GM10266 (cell line): ENCODE measurements at regions not wholly inside any gene's neighbourhood (a gene's known extent, or its start where the extent isn't known, plus 50 kb on each side); places are given as distances from the start of the nearest gene placed in this dataset.

Source experiments
- DNase-seq: peaks from one replicate; pipeline ENCODE4 v3.0.0; 2012; ENCODE audit errors: extremely low spot score
- TF ChIP-seq, protein P1 (sequence below): IDR thresholded peaks from 2 replicates; pipeline ENCODE4 v1.5.1; 2012; ENCODE audit warnings: mild to moderate bottlenecking, low read depth; ENCODE audit not compliant: control insufficient read depth, insufficient read depth; ENCODE audit errors: missing control alignments

DNA sequence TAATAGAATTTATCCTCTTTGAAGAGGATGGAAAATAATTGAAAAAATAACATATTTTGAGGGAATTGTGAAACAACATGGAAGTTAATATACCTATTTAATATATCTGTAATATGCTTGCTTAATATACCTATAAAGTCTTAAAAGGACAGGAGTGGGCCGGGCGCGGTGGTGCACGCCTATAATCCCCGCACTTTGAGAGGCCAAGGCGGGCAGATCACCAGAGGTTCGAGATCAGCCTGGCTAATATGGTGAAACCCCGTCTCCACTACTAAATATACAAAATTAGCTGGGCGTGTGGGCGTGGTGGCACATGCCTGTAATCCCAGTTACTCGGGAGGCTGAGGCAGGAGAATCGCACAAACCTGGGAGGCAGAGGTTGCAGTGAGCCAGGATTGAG is 254.9 kb downstream of the TMX3 start:
- no peak for DNase-seq
- TF ChIP-seq, protein P1, sequence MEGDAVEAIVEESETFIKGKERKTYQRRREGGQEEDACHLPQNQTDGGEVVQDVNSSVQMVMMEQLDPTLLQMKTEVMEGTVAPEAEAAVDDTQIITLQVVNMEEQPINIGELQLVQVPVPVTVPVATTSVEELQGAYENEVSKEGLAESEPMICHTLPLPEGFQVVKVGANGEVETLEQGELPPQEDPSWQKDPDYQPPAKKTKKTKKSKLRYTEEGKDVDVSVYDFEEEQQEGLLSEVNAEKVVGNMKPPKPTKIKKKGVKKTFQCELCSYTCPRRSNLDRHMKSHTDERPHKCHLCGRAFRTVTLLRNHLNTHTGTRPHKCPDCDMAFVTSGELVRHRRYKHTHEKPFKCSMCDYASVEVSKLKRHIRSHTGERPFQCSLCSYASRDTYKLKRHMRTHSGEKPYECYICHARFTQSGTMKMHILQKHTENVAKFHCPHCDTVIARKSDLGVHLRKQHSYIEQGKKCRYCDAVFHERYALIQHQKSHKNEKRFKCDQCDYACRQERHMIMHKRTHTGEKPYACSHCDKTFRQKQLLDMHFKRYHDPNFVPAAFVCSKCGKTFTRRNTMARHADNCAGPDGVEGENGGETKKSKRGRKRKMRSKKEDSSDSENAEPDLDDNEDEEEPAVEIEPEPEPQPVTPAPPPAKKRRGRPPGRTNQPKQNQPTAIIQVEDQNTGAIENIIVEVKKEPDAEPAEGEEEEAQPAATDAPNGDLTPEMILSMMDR = no peak

DNA sequence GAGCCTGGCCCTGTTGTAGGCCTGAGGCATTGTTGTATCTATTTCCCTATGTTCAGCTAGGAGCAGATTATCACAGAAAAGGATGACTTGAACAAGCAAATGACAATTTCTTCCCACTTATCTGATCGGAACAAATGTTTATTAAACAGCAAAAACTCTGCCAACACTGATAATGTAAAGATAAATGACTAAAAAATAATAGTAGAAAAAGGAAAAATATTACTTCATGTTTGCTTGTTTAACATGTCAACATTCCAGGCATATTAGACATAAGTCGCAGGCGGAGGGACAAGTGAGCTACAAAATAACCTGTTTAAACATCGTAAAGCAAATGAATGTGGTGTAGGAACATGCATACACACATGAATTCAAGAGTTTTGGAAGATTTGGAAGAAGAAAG is 257.9 kb downstream of the TMX3 start:
- TF ChIP-seq, protein P1 = no peak
- DNase-seq = no peak

DNA sequence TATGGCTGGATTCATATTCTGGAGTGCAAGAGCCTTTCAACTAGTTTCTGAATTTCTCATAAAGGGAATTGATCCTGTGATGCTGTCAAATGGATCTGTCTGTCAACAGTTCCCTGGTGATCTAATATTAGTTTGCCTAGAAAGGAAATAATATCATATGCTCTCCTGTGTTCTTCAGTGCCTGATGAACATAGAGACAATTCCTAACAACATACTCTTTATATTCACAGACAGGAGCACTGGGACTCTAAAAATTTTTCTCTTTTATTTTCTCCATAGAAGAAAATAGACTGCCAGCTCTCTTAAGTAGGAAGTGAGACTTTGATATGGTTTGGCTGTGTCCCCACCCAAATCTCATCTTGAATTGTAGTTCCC is 259.7 kb downstream of the TMX3 start:
- no peak for DNase-seq
- TF ChIP-seq, protein P1 = no peak

DNA sequence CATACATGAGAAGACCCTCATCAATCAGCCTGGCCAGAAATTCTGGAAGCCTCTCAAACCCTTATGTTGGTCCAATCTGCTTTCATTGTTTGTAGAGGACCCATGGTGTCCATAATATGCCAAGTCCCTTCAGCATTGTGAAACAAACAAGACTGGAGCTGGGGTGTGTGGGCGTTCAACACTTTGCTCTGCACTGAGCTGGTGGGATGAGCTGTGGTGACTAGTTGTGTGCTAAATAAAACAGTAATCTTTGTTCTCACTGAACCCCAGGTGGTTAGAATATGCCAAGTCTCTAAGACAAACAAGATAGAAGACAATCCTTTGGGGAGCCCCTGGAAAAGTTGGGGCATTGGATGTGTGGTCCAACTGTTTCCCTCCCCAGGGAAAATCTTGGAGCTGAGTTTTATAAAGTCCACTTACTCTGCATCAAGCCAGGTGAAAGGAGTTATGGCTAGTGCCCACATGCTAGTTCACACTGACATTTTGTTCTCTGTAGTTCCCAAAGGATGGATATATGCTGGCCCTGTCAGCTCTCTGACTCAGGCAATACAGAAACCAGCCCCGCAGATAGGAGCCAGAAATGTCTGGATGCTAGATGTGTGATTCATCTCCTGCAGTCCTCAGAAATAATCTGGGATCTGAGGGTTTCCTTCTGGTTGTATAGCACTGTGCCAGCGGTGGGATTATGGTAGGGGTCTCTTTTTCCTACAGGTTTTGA is 260.2 kb downstream of the TMX3 start:
- TF ChIP-seq, protein P1 = no peak
- DNase-seq = no peak

DNA sequence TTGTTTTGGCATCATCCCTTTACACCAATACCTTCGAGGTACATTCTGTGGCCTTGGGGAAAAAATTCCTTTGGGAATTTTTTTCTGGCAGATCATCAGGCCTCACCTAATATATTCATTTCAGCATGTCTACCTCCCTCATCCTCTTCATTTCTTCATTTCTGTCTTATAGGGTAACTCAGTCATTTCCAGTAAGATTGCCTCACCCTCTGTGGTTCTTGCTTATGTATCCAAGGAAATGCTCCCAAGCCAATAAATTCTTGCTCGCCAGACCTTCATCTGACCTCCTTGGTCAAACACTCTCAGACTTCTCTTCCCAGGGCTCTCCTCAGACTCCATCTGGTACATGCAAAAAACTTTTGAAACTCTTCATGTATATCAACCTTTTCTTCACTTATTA is 265.6 kb downstream of the TMX3 start:
- TF ChIP-seq, protein P1 = no peak

DNA sequence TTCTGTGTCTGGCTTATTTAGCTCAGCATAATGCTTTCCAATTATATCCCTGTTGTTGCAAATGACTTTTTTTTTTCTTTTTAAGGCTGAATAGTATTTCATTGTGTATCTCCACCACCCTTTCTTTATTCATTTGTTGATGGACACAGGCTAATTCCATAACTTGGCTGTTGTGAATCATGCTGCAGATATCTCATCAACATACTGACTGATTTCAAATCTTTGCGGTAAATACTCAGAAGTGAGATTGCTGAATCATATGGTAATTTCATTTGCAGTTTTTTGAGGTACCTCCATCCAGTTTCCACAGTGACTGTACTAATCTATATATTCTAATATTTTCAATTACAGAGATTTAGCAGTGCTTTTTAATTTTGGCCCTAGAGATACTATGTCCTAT is 266.2 kb downstream of the TMX3 start:
- TF ChIP-seq, protein P1 = no peak
- DNase-seq = no peak

More for the DNA sequence above, 265.6 kb downstream of the TMX3 start:
- DNase-seq = no peak

DNA sequence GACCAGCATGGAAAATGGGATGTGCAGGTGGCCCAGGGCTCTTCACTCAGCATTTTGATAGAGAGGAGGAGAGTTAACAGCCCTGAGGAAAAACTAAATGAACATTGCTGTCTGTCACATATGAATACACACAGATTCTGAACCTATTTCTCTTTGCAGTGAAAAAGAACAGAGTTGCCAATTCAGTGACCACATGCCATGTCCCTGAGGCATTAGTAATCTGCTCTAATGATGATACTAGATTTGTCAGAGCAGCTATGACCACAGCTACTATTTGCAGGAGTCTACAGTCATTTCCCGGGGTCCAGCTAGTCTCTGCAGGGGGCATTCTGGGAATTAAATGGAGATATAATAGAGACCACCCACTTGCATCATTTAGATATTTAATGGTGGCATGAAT is 267.6 kb downstream of the TMX3 start:
- DNase-seq = no peak
- TF ChIP-seq, protein P1 = no peak
